ENCODE measurements at regions not wholly inside any gene's neighbourhood (a gene's known extent, or its start where the extent isn't known, plus 50 kb on each side); places are given as distances from the start of the nearest gene placed in this dataset.

DNA sequence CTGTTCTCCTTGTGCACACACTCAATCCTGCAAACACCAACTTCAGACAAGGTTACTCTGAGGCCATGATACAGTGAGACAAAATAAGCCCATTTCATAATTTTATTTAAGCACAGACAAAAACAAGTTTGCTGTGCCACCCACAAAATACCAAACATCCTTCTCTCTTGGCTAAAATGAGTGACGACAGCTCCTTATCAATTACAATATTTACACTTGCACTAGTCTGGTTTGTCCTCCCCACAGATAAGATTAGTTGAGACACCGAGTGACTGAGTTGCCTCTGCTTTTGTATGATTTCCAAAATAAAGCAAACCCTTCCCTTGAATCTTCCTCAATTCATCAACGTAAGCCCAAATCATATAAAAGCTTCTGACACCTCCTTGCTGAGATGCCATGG, 233.5 kb upstream of the ATP10A start:
- TF ChIP-seq, protein P1, sequence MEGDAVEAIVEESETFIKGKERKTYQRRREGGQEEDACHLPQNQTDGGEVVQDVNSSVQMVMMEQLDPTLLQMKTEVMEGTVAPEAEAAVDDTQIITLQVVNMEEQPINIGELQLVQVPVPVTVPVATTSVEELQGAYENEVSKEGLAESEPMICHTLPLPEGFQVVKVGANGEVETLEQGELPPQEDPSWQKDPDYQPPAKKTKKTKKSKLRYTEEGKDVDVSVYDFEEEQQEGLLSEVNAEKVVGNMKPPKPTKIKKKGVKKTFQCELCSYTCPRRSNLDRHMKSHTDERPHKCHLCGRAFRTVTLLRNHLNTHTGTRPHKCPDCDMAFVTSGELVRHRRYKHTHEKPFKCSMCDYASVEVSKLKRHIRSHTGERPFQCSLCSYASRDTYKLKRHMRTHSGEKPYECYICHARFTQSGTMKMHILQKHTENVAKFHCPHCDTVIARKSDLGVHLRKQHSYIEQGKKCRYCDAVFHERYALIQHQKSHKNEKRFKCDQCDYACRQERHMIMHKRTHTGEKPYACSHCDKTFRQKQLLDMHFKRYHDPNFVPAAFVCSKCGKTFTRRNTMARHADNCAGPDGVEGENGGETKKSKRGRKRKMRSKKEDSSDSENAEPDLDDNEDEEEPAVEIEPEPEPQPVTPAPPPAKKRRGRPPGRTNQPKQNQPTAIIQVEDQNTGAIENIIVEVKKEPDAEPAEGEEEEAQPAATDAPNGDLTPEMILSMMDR (IDR thresholded peaks at IDR 0.05; ENCODE audit: poor library complexity, severe bottlenecking) = no peak
- H3K9me3 ChIP-seq (ENCODE audit: severe bottlenecking) = no peaks in the 10 kb centered on the region
- DNase-seq (ENCODE audit: low spot score) = no peak
- H3K27me3 ChIP-seq (ENCODE audit: insufficient read depth, poor library complexity, severe bottlenecking) = peaks cover 4% of the 10 kb centered on the region
- no peak for ATAC-seq (ENCODE audit: low read depth)
- no peak overlapping the region for H3K4me3 ChIP-seq (ENCODE audit: severe bottlenecking)
- H3K27ac ChIP-seq (ENCODE audit: poor library complexity, severe bottlenecking) = no peak overlapping the region
- no peaks in the 10 kb centered on the region for H3K4me1 ChIP-seq (ENCODE audit: insufficient read depth, poor library complexity, severe bottlenecking)
- no peaks in the 10 kb centered on the region for H3K36me3 ChIP-seq (ENCODE audit: low read depth)

DNA sequence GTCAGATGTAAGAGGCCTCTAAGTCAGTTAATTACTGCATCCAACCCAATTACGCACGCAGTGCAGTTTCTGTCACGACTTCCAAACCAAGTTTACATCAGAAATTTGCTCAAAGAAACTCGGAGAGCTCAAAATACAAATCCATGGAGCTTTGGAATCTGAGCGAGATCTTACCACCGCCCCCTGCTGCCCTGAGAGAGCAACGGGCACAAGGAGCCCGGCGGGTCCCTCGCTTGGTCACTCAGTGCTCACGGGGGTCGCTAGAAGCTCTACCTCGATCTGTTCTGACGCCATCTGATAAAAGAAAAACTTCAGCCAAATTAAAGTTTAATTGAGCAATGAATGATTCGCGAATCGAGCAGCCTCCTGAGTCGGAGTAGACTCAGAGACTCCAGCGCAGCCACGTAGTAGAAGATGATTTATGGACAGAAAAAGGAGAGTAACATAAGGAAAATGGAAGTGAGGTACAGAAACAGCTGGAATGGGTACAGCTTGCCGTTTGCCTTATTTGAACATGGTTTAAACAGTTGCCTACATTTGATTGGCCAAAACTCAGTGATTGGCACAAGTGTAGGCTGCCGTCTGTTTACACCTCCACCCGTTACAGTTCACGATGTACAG, 232.7 kb upstream of the ATP10A start:
- no peak overlapping the region for H3K27ac ChIP-seq (ENCODE audit: poor library complexity, severe bottlenecking)
- H3K27me3 ChIP-seq (ENCODE audit: insufficient read depth, poor library complexity, severe bottlenecking) = peaks cover 4% of the 10 kb centered on the region
- H3K4me3 ChIP-seq (ENCODE audit: severe bottlenecking) = no peak overlapping the region
- TF ChIP-seq, protein P1 (IDR thresholded peaks at IDR 0.05; ENCODE audit: poor library complexity, severe bottlenecking) = no peak
- no peak for ATAC-seq (ENCODE audit: low read depth)
- no peaks in the 10 kb centered on the region for H3K36me3 ChIP-seq (ENCODE audit: low read depth)
- no peak for DNase-seq (ENCODE audit: low spot score)
- H3K4me1 ChIP-seq (ENCODE audit: insufficient read depth, poor library complexity, severe bottlenecking) = peaks cover 4% of the 10 kb centered on the region
- no peaks in the 10 kb centered on the region for H3K9me3 ChIP-seq (ENCODE audit: severe bottlenecking)

DNA sequence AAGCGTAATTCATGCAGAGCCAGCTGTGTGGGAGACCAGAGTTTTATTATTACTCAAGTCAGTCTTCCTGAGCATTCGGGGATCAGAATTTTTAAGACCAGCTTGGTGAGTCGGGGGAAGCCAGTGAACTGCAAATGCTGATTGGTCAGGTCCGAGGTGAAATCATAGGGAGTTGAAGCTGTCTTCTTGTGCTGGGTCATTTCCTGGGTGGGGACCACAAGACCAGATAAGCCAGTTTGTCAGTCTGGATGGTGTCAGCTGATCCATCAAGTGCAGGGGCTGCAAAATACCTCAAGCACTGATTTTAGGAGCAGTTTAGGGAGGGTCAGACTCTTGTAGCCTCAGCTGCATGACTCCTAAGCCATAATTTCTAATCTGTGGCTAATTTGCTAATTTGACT, 228.1 kb upstream of the ATP10A start:
- ATAC-seq (ENCODE audit: low read depth) (no peak), DNase-seq (ENCODE audit: low spot score) (no peak)
- TF ChIP-seq, protein P1 (IDR thresholded peaks at IDR 0.05; ENCODE audit: poor library complexity, severe bottlenecking) = no peak
- no peak overlapping the region for H3K27ac ChIP-seq (ENCODE audit: poor library complexity, severe bottlenecking)
- peaks cover 9% of the 10 kb centered on the region for H3K4me1 ChIP-seq (ENCODE audit: insufficient read depth, poor library complexity, severe bottlenecking)
- H3K36me3 ChIP-seq (ENCODE audit: low read depth) = no peaks in the 10 kb centered on the region
- no peaks in the 10 kb centered on the region for H3K9me3 ChIP-seq (ENCODE audit: severe bottlenecking)
- no peak overlapping the region for H3K4me3 ChIP-seq (ENCODE audit: severe bottlenecking)
- no peaks in the 10 kb centered on the region for H3K27me3 ChIP-seq (ENCODE audit: insufficient read depth, poor library complexity, severe bottlenecking)

DNA sequence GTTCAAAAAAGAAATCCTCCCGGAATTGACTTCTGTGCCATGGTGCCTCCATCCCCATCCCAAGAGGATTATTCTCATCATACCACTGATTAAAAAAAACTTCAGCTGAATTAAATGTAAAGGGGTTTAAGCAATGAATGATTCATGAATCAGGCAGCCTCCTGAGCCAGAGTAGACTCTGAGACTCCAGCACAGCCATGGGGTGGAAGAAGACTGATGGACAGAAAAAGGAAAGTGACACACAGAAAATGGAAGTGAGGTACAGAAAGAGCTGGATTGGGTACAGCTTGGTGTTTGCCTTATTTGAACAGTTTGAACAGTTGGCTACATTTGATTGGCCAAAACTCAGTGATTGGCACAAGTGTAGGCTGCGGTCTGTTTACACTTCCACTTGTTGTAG, 224.8 kb upstream of the ATP10A start:
- Histone ChIP-seq H3K27me3 (ENCODE audit: insufficient read depth, poor library complexity, severe bottlenecking) (no peaks in the 10 kb centered on the region), H3K27ac (ENCODE audit: poor library complexity, severe bottlenecking) (peak overlapping the region; percentile 1), H3K9me3 (ENCODE audit: severe bottlenecking) (no peaks in the 10 kb centered on the region), H3K36me3 (ENCODE audit: low read depth) (no peaks in the 10 kb centered on the region), H3K4me3 (ENCODE audit: severe bottlenecking) (no peak overlapping the region), H3K4me1 (ENCODE audit: insufficient read depth, poor library complexity, severe bottlenecking) (peaks cover 16% of the 10 kb centered on the region)
- TF ChIP-seq, protein P1 (IDR thresholded peaks at IDR 0.05; ENCODE audit: poor library complexity, severe bottlenecking) = no peak
- DNase-seq (ENCODE audit: low spot score) = no peak
- no peak for ATAC-seq (ENCODE audit: low read depth)

DNA sequence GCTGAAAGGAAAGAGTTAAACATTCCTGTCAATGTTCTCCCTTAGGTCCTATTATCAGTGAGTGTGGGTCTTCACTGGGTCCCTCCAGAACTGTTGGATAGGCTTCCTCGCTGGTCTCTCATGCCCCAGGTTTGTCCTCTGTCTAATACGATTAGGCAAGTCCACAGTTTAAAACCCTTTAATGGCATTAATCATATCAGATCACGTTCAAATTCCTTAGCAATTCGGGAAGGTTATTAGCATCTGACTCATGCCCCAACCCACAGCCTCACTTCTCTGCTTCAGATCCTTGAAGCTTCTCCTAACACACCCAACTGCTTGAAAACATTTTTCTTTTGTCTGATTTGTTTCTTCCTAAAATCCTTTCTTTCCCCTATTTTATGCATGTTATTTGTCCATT, 224.3 kb upstream of the ATP10A start:
- TF ChIP-seq, protein P1 (IDR thresholded peaks at IDR 0.05; ENCODE audit: poor library complexity, severe bottlenecking) = no peak
- ATAC-seq (ENCODE audit: low read depth) = peak; percentile 86
- no peaks in the 10 kb centered on the region for H3K36me3 ChIP-seq (ENCODE audit: low read depth)
- no peaks in the 10 kb centered on the region for H3K27me3 ChIP-seq (ENCODE audit: insufficient read depth, poor library complexity, severe bottlenecking)
- H3K27ac ChIP-seq (ENCODE audit: poor library complexity, severe bottlenecking) = peak overlapping the region; percentile 1
- no peak for DNase-seq (ENCODE audit: low spot score)
- H3K4me3 ChIP-seq (ENCODE audit: severe bottlenecking) = no peak overlapping the region
- no peaks in the 10 kb centered on the region for H3K9me3 ChIP-seq (ENCODE audit: severe bottlenecking)
- peaks cover 16% of the 10 kb centered on the region for H3K4me1 ChIP-seq (ENCODE audit: insufficient read depth, poor library complexity, severe bottlenecking)

Data from RWPE2 (cell line).